Activated naive CD4-positive, alpha-beta T cell treated with anti-CD3 and anti-CD28 coated beads, Interleukin-2, amount 50 U/mL, for 72 hours (primary cell): ENCODE measurements at regions not wholly inside any gene's neighbourhood (a gene's known extent, or its start where the extent isn't known, plus 50 kb on each side); places are given as distances from the start of the nearest gene placed in this dataset.
"Not testable (repeated sequence)": the region's sequence is repeated elsewhere in the genome, so short reads cannot be mapped to it uniquely, and the experiment has no call there.

Experiments used
- ATAC-seq, 2 donors: fragments of 150-1000 bp; cut with Tn5 transposase; 2 replicates each; pipeline ENCODE4 v1.10.0; 2021; ENCODE audit warnings: mild to moderate bottlenecking in 2 of 2, moderate library complexity in 2 of 2
- DNase-seq, 2 donors: peaks; one replicate each; pipeline ENCODE4 v3.0.0; 2021 to 2022; ENCODE audit warnings: low spot score in 2 of 2
- H3K27ac Mint-ChIP-seq, 2 donors: one replicate each; pipeline ENCODE4 v1.8.0; 2022; ENCODE audit warnings: mild to moderate bottlenecking in 2 of 2, mixed read lengths in 2 of 2
- H3K36me3 Mint-ChIP-seq, 2 donors: one replicate each; pipeline ENCODE4 v1.8.0; 2022; ENCODE audit warnings: mixed read lengths in 2 of 2
- H3K9me3 Mint-ChIP-seq, 2 donors: one replicate each; pipeline ENCODE4 v1.8.0; 2022; ENCODE audit warnings: mixed read lengths in 2 of 2

DNA sequence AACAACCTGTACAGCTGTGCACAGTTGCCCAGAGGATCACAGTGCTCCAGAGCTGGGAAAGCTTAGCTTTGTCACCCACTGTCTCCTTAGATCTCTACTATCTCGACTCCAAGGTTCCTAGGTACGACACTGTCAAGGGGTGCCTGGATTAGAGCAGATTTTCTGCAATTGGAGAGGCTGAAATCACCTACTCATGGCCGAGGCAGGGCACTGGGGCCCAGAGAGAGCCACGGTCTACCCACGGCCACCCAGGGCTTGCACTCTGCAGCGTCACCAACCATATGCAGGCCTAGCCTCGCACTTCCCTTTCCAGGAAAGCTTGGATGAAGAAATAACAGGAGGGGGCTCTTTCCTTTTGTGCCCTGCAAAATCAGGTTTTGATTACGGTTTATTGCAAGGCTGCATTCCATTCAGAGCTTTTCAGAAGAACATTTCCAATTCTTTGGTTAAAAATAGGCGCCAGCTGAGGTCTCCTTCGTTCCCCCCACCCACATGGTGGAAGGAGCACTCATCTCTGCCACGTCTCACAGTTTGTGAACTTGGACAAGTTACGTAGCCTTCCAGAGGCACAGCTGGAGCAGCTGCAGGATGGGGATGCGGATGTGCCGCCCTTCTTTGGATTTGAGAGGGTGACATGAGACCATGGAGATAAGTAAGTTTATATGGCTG is 80.0 kb downstream of the IRX5 start:
- Mint-ChIP-seq H3K36me3 (no peaks in the 10 kb centered on the region), H3K27ac (no peak overlapping the region), H3K9me3 (no peaks in the 10 kb centered on the region)
- ATAC-seq (no peak), DNase-seq (no peak)

DNA sequence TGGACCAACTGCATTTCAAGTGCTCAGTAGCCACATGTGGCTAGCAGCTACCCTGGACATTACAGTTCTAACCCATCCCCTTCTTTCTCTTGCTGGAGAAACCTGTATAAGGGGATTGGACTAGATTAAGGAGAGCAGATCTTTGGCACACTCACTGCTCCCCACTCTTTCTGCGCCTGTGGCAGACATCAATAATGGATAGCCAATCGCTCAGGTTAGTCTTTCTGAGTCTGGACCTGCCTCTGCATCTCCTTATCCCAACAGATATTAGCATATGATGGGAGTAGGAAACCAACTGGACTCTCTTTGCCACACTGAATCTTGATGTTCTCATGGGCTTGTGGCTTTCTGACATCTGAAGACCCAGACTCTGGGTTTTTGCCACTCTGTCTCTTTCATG is 81.7 kb downstream of the IRX5 start:
- Mint-ChIP-seq H3K9me3 (no peaks in the 10 kb centered on the region), H3K36me3 (no peaks in the 10 kb centered on the region), H3K27ac (no peak overlapping the region)
- DNase-seq (no peak), ATAC-seq (no peak)

DNA sequence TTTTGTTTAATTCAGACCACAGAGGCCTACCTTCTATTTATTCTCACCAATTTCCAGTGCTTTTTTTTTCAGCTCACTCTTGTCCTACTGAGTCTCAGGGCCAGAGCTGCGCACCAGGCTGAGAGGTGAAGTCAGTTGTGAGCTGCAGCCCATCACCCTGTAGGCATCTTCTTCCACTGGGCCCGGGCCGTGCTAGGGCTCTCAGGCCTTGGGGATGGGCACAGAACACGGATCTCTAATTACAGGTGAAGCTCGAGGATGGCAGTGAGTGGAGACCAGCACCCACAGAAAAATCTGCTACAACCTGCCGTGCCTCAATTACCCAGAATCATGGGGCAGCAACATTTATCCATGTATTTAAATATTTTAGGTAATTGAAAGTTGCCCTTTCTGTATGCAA is 82.1 kb downstream of the IRX5 start:
- DNase-seq (no peak), ATAC-seq (no peak)
- Mint-ChIP-seq H3K36me3 (no peaks in the 10 kb centered on the region), H3K27ac (no peak overlapping the region), H3K9me3 (no peaks in the 10 kb centered on the region)

DNA sequence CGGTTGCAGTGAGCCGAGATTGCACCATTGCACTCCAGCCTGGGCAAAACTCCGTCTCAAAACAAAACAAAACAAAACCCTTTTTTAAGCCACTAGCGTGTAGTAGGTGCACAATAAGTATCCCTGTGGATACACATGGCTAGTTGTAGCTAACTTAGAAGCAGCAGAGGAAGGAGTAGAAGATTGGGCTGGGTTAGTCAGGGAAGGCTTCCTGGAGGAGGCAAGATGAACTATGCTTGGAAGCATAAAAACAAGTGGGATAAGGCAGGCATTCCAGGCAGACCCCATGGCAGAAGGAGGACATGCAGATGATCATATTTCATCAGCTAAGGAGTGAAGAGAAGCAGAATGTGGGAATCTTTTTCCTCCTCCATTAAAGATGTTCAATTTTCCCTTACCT is 83.4 kb downstream of the IRX5 start:
- ATAC-seq, result no peak
- H3K27ac Mint-ChIP-seq, result peak overlapping the region in 1 of 2 donors; percentile 26
- no peaks in the 10 kb centered on the region for H3K9me3 Mint-ChIP-seq

DNA sequence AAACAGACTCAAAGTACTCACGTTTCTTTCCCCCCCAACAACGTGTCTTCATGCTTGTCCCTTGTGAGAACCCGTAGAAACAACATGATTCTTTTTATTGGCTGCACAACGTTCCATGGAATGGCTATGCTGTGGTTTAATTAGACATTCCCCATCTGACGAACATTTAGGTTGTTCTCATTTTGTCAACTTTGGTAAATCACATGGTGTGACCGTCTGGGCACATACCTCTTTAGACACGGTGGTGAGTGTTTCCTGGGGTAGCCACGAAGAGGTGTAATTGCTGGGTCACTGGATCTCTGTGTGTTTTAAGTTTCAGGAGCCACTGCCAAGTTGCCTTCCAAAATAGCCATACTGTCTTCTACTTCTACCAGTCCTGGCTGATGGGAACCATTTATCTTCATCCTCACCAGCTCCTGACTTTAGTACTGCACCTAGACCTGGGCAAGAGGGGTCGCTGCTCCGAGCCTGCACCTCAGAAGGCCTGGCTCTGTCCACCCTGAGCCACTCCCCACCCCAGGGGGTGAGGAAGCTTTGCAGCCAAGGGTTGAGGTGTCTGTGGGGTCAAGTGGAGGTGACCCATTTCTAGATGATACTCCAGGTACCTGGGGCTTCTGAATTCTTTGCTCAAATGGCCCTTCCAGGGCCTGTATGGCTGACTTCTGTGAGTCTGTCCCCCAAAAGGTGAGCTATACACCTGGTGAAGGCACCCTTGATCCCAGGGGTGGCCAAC is 84.7 kb downstream of the IRX5 start:
- Mint-ChIP-seq H3K9me3 (peaks cover 9 to 10% of the 10 kb centered on the region in 2 donors), H3K36me3 (peaks cover 6 to 7% of the 10 kb centered on the region in 2 donors), H3K27ac (no peak overlapping the region)
- no peak for DNase-seq
- no peak for ATAC-seq

More for the DNA sequence above, 83.4 kb downstream of the IRX5 start:
- no peak for DNase-seq
- H3K36me3 Mint-ChIP-seq, result no peaks in the 10 kb centered on the region

DNA sequence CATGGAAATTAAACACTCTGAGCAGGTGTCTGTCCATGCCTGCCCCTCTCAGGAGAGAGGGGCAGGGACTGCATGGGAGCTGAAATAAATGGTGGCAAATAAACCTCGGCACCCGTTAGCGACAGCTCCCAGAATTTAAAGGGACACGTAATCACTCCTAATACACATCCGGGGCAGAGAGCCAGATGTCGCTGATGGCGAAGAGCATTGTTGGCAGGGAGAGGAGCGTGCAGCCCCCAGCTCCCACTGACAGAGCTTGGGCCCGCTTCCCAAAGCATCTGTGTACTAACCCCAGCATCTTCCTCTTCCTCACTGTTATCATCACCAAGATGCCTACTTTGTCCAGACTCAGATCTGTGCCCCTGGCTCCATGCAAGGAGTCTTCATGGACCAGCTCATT is 85.8 kb downstream of the IRX5 start:
- Mint-ChIP-seq H3K27ac (no peak overlapping the region), H3K9me3 (peaks cover 9 to 10% of the 10 kb centered on the region in 2 donors), H3K36me3 (peaks cover 6 to 7% of the 10 kb centered on the region in 2 donors)
- no peak for DNase-seq
- no peak for ATAC-seq

DNA sequence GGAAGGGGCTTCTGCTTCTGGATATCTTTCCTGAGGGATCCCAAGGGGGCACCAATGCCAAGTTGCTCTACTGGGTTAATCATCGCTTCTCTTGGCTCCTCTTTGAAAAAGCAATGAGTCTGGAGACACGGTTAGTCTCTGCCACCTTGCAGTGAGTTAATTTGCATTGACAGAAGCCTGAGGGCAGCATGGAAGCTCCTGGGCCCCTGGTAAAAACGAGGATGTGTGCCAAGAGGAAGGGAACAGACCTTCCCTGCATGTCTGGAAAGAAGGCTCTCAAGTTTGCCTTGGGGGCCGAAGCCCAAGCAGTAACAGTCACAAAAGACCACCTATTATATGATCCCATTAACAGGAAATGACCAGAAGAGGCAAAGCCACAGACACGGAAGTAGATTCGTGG is 86.7 kb downstream of the IRX5 start:
- Mint-ChIP-seq H3K27ac (no peak overlapping the region), H3K36me3 (peaks cover 6 to 7% of the 10 kb centered on the region in 2 donors), H3K9me3 (peaks cover 9 to 10% of the 10 kb centered on the region in 2 donors)
- ATAC-seq, result no peak
- DNase-seq, result no peak

DNA sequence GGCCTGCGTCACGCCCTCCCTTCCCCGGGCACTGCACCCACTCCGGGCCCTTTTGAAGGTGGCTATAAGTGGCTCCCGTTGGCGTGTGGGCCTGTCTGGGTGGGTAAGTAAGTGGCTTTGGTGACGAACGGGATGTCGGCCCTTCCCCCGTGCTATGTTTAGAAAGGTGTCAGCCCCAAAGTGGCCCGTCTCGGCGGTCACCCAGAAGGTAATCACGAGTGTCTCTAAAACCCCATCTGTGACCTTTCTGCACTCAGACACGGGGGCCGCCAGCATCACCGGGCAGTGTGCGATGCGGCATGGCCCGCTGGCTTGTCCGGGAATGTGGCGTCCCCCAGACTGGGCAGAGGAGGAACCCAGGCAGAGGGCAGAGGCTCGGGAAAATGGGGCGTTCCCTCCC is 88.2 kb downstream of the IRX5 start:
- Mint-ChIP-seq H3K9me3 (peaks cover 9 to 10% of the 10 kb centered on the region in 2 donors), H3K36me3 (peaks cover 6 to 7% of the 10 kb centered on the region in 2 donors), H3K27ac (no peak overlapping the region)
- no peak for ATAC-seq
- no peak for DNase-seq

DNA sequence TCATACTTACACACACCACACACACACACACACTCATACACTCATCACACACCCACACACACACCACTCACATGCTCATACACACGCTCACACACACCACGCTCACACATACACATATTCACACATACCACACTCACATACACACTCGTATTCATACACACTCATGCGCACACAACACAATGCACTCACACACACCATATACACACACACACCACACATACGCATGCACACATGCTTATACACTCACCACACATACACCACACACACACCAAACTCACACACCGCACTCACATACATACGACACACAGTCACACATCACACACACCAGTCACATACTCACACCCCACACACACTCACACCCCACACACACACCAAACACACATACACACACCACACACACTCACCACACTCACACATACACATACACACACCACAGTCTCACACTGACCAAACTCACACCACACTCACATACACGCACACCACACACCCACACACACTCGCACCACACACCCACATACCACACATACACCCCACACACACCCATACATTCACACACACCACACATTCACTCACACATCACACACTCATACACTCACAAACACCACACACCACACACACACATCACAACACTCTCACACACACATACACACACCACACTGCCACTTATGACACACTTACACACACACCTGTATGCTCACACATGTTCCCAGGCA is 88.9 kb downstream of the IRX5 start:
- ATAC-seq (no peak), DNase-seq (no peak)
- Mint-ChIP-seq H3K9me3 (peaks cover 9 to 10% of the 10 kb centered on the region in 2 donors), H3K27ac (no peak overlapping the region), H3K36me3 (peaks cover 6 to 7% of the 10 kb centered on the region in 2 donors)

DNA sequence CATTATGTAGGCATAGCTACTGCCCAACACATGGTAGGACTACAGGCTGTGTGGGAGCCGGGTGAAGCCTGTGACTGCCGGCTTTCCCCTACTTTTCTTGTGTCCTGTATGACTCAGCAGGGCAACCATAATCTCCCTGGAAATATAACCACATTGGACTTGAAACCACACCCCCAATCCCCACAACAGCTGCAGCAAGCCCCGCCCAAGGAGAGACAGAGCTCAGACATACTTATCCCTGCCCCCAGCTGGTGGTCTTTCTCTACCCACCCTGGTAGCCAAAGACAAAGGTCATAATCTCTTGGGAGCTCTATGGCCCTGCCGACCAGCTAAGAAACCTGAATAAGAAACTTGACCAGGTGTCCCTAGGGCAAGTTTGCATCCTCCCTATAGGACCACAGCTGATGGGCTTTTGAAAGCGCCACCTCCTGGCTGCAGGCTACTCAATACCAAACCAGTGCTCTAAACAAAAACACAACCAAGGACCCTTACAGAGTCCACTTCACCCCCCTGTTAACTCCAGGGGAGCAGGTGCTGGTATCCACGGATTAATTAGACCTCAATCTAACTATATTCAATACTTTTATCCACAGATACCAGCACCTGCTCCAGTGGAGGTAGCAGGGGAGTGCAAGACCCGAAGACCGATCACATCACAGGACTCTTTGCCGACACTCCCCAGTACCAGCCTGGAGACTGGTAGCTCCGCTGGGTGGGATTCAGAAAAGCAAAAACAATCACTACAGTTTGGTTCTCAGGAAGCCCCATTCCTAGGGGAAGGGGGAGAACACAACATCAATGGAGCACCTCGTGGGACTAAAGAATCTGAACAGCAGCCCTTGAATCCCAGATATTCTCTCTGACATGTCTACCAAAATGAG is 91.2 kb downstream of the IRX5 start:
- H3K9me3 Mint-ChIP-seq, result peaks cover 10 to 12% of the 10 kb centered on the region in 2 donors
- no peak for ATAC-seq
- DNase-seq, result no peak
- peaks cover 6 to 7% of the 10 kb centered on the region in 2 donors for H3K36me3 Mint-ChIP-seq
- H3K27ac Mint-ChIP-seq, result no peak overlapping the region

DNA sequence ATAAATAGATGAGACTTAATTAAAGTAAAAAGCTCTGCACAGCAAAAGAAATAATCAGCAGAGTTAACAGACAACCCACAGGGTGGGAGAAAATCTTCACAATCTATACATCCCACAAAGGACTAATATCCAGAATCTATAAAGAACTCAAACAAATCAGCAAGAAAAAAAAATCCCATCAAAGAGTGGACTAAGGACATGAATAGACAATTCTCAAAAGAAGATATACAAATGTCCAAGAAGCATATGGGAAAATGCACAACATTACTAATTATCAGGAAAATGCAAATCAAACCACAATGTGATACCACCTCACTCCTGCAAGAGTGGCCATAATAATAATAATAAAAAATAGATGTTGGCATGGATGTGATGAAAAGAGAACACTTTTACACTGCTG is 96.6 kb downstream of the IRX5 start:
- H3K36me3 Mint-ChIP-seq, H3K27ac Mint-ChIP-seq, DNase-seq, ATAC-seq: not testable (repeated sequence)
- peaks cover 0 to 18% of the 10 kb centered on the region in 2 donors for H3K9me3 Mint-ChIP-seq

DNA sequence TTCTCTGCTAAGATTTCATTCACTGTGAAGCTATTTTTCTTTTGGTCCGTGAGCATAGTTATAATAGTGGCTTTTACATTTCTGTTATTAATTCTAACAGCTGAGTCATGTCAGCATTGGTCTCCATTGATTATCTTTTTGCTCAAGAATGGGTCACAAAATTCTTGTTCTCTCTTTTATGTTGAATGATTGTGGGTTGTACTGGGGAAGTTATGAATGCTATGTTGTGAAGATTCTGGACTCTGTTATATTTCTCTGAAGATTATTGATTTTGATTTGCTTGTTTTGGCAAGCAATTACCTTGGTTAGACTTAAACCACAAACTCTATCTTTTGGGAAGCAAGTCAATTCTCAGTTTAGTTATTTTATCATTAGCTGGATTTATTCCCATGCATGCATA is 98.8 kb downstream of the IRX5 start:
- DNase-seq (no peak), ATAC-seq (no peak)
- H3K27ac Mint-ChIP-seq, result no peak overlapping the region
- peaks cover 0 to 18% of the 10 kb centered on the region in 2 donors for H3K9me3 Mint-ChIP-seq
- peaks cover 0 to 6% of the 10 kb centered on the region in 2 donors for H3K36me3 Mint-ChIP-seq

DNA sequence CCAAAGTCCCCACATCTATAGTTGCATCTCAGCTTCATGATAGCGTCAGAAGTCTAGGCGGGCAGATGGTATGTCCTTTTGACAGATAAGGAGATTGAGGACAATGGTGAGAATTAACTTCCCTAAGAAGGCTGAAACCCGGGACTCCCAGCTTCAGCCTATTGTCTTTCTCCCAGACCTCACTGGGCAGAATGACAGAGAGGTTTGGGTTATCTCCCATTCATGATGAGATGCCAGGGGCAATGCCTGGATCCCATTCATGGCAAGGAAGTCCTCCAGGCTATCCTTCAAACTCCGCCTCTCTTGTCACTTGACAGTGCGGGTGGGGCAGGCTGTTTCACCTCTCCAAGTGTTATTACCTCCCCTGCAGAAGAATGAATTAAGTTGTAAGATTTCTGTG is 100.3 kb downstream of the IRX5 start:
- peaks cover 0 to 18% of the 10 kb centered on the region in 2 donors for H3K9me3 Mint-ChIP-seq
- no peak for ATAC-seq
- peaks cover 0 to 6% of the 10 kb centered on the region in 2 donors for H3K36me3 Mint-ChIP-seq
- no peak overlapping the region for H3K27ac Mint-ChIP-seq
- DNase-seq, result no peak

DNA sequence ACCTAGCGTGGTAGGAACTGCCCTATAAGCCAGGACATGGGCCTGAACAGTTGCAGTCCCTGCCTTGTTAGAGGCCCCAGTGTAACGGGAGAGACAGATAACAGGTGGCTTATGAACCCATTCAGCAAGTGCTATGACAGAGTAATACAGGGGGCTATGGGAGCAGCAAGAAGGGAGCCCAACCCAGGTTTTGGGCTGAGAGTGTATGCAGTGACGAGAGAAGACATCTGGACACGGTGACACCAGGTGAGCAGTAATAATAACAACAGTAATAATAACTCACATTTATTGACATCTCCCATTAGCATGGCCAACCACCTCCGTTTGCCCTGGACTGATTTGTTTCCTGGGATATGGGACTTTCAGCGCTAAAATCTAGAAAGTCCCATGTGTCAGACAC is 100.8 kb downstream of the IRX5 start:
- peaks cover 0 to 6% of the 10 kb centered on the region in 2 donors for H3K36me3 Mint-ChIP-seq
- peaks cover 0 to 15% of the 10 kb centered on the region in 2 donors for H3K9me3 Mint-ChIP-seq
- DNase-seq (no peak), ATAC-seq (no peak)
- H3K27ac Mint-ChIP-seq, result no peak overlapping the region

DNA sequence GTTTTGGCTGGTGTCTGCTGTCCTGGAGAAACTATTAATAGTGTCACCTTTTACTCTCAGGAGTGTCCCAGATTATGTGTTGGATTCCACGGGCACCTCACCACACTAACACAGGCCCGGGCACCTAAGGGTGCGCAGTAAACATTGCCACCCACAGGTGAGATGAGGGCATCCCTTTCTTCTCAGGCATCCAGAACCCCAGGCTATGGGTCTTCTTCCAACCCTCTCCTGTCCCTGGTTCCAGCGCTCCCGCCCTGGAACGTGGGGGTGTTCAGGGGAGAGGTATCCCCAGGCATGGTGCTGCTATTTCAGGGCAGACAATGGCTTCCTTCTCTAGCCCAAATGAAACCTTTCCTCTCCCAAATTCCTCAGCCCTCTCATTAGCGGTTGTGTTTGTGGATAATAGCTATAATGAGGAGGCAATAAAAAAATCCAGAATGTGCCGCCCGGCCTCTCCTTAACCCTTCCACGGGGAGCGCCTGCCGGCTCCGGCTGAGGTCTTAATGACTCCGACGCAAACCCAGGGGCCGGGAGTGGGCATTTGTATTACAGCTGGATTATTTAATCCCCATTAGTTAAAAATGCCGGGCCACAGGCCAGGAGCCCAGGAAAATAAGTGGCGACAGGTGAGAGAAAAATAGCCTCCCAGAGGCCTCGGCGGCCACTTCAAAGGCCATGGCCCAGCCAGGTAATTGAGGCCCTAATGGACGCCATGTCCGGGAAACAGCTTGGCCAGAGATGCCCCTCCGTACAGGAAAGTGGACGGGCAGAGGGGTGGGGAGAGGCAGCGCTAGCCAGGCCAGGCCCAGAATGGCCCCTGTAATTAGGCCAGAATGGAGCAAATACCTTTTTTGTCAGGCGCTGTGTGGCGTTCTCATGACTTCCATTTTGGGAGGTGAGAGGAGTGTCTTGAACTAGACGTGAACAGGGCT is 102.8 kb downstream of the IRX5 start:
- Mint-ChIP-seq H3K9me3 (peaks cover 0 to 10% of the 10 kb centered on the region in 2 donors), H3K36me3 (peaks cover 0 to 6% of the 10 kb centered on the region in 2 donors), H3K27ac (no peak overlapping the region)
- DNase-seq (no peak), ATAC-seq (no peak)
